ENCODE measurements at regions not wholly inside any gene's neighbourhood (a gene's known extent, or its start where the extent isn't known, plus 50 kb on each side); places are given as distances from the start of the nearest gene placed in this dataset.

DNA sequence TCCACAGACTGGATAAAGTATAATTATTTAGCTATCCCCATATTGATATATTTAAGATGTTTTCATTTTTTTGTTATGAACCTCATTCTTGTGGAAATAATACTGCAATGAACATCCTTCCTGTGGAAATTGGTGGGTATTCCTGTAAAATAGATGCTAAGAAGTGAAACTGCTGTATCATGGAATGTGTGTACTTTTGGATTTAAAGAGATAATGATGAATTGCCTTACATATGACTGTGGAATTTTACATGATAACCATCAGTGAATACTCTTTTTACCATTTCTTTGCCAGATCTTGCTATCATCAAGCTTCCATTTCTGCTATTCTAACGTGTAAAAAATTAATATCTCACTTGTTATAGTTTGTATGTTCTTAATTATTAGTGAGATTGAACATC is 847.9 kb downstream of the EFNA5 start:
- 41% methylated on average over 1 of the region's 1 CpG for WGBS
- no peak for DNase-seq (ENCODE audit: low spot score)
- Histone ChIP-seq H3K4me1 (ENCODE audit: control insufficient read depth in 4 of 4, insufficient read depth in 4 of 4, low read length in 3 of 4) (no peaks in the 10 kb centered on the region), H3K36me3 (ENCODE audit: control insufficient read depth in 4 of 4, insufficient read depth in 3 of 4, low read depth in 1 of 4, low read length in 3 of 4) (no peaks in the 10 kb centered on the region), H3K27ac (ENCODE audit: low read depth in 1 of 2, low read length in 2 of 2) (no peak overlapping the region), H3K9ac (ENCODE audit: low read depth in 1 of 2, low read length in 2 of 2) (no peak overlapping the region), H3K9me3 (ENCODE audit: control insufficient read depth in 4 of 4, low read length in 3 of 4) (no peaks in the 10 kb centered on the region), H3K4me3 (ENCODE audit: low read depth in 1 of 3, low read length in 3 of 3) (no peak overlapping the region), H3K27me3 (ENCODE audit: control insufficient read depth in 4 of 4, insufficient read depth in 4 of 4, low read length in 3 of 4) (no peaks in the 10 kb centered on the region)
- TF ChIP-seq, protein P1, sequence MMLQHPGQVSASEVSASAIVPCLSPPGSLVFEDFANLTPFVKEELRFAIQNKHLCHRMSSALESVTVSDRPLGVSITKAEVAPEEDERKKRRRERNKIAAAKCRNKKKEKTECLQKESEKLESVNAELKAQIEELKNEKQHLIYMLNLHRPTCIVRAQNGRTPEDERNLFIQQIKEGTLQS (IDR thresholded peaks at IDR 0.05), result no peak
- no peak for TF ChIP-seq SP1 (IDR thresholded peaks at IDR 0.05)
- no peak for TF ChIP-seq YY1 (IDR thresholded peaks at IDR 0.05)
- TF ChIP-seq, protein P2, sequence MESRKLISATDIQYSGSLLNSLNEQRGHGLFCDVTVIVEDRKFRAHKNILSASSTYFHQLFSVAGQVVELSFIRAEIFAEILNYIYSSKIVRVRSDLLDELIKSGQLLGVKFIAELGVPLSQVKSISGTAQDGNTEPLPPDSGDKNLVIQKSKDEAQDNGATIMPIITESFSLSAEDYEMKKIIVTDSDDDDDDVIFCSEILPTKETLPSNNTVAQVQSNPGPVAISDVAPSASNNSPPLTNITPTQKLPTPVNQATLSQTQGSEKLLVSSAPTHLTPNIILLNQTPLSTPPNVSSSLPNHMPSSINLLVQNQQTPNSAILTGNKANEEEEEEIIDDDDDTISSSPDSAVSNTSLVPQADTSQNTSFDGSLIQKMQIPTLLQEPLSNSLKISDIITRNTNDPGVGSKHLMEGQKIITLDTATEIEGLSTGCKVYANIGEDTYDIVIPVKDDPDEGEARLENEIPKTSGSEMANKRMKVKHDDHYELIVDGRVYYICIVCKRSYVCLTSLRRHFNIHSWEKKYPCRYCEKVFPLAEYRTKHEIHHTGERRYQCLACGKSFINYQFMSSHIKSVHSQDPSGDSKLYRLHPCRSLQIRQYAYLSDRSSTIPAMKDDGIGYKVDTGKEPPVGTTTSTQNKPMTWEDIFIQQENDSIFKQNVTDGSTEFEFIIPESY (IDR thresholded peaks at IDR 0.05), result no peak
- TF ChIP-seq GABPA (IDR thresholded peaks at IDR 0.05 in 1 of 2, conservative IDR thresholded peaks at IDR 0.05 in 1 of 2), result no peak
- TF ChIP-seq RAD21 (IDR thresholded peaks at IDR 0.05), result no peak
- TF ChIP-seq HNF4G (IDR thresholded peaks at IDR 0.05), result no peak
- TF ChIP-seq HNF4A (conservative IDR thresholded peaks at IDR 0.05), result no peak
- TF ChIP-seq RXRA (IDR thresholded peaks at IDR 0.05), result no peak
- no peak for TF ChIP-seq FOXA2 (IDR thresholded peaks at IDR 0.05)
- TF ChIP-seq, protein P3, sequence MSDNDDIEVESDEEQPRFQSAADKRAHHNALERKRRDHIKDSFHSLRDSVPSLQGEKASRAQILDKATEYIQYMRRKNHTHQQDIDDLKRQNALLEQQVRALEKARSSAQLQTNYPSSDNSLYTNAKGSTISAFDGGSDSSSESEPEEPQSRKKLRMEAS (IDR thresholded peaks at IDR 0.05), result no peak
- no peak for TF ChIP-seq NR2F2 (IDR thresholded peaks at IDR 0.05)
- no peak for TF ChIP-seq EGR1 (IDR thresholded peaks at IDR 0.05; ENCODE audit: low read depth in 2 of 2)
- TF ChIP-seq, protein P4, sequence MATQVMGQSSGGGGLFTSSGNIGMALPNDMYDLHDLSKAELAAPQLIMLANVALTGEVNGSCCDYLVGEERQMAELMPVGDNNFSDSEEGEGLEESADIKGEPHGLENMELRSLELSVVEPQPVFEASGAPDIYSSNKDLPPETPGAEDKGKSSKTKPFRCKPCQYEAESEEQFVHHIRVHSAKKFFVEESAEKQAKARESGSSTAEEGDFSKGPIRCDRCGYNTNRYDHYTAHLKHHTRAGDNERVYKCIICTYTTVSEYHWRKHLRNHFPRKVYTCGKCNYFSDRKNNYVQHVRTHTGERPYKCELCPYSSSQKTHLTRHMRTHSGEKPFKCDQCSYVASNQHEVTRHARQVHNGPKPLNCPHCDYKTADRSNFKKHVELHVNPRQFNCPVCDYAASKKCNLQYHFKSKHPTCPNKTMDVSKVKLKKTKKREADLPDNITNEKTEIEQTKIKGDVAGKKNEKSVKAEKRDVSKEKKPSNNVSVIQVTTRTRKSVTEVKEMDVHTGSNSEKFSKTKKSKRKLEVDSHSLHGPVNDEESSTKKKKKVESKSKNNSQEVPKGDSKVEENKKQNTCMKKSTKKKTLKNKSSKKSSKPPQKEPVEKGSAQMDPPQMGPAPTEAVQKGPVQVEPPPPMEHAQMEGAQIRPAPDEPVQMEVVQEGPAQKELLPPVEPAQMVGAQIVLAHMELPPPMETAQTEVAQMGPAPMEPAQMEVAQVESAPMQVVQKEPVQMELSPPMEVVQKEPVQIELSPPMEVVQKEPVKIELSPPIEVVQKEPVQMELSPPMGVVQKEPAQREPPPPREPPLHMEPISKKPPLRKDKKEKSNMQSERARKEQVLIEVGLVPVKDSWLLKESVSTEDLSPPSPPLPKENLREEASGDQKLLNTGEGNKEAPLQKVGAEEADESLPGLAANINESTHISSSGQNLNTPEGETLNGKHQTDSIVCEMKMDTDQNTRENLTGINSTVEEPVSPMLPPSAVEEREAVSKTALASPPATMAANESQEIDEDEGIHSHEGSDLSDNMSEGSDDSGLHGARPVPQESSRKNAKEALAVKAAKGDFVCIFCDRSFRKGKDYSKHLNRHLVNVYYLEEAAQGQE (IDR thresholded peaks at IDR 0.05), result no peak
- TF ChIP-seq FOXA1 (IDR thresholded peaks at IDR 0.05), result no peak
- no peak for TF ChIP-seq TAF1 (conservative IDR thresholded peaks at IDR 0.05)
- TF ChIP-seq, protein P5, sequence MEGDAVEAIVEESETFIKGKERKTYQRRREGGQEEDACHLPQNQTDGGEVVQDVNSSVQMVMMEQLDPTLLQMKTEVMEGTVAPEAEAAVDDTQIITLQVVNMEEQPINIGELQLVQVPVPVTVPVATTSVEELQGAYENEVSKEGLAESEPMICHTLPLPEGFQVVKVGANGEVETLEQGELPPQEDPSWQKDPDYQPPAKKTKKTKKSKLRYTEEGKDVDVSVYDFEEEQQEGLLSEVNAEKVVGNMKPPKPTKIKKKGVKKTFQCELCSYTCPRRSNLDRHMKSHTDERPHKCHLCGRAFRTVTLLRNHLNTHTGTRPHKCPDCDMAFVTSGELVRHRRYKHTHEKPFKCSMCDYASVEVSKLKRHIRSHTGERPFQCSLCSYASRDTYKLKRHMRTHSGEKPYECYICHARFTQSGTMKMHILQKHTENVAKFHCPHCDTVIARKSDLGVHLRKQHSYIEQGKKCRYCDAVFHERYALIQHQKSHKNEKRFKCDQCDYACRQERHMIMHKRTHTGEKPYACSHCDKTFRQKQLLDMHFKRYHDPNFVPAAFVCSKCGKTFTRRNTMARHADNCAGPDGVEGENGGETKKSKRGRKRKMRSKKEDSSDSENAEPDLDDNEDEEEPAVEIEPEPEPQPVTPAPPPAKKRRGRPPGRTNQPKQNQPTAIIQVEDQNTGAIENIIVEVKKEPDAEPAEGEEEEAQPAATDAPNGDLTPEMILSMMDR (IDR thresholded peaks at IDR 0.05; ENCODE audit: low read depth, low read length, missing input control), result no peak
- no peak for TF ChIP-seq JUND (IDR thresholded peaks at IDR 0.05)

Data from liver (tissue), 8 donors.